ENCODE measurements at regions not wholly inside any gene's neighbourhood (a gene's known extent, or its start where the extent isn't known, plus 50 kb on each side); places are given as distances from the start of the nearest gene placed in this dataset.

- TF ChIP-seq FOXA3 (CRISPR knock-in tag; conservative IDR thresholded peaks at IDR 0.05 in 1 of 2, IDR thresholded peaks at IDR 0.05 in 1 of 2): peak; percentile 25 to 62; a peak in 2 of 4 replicates
- 0 out of 2 replicates have a peak, but pooled peaks have one; percentile 44 for TF ChIP-seq EP400 (IDR thresholded peaks at IDR 0.05)
- TF ChIP-seq HMG20A (CRISPR knock-in tag; conservative IDR thresholded peaks at IDR 0.05): 0 out of 2 replicates have a peak, but pooled peaks have one; percentile 54
- TF ChIP-seq KDM1A (IDR thresholded peaks at IDR 0.05): peak; percentile 94
- no peak for TF ChIP-seq RHOXF2B (CRISPR knock-in tag; conservative IDR thresholded peaks at IDR 0.05)
- no peak; the same call in 1 of the 2 replicates for TF ChIP-seq NR2C1 (IDR thresholded peaks at IDR 0.05)
- peak; percentile 68 for TF ChIP-seq NR2C1 (tag; IDR thresholded peaks at IDR 0.05)
- no peak for TF ChIP-seq DNMT1 (IDR thresholded peaks at IDR 0.05)
- TF ChIP-seq, protein P1, sequence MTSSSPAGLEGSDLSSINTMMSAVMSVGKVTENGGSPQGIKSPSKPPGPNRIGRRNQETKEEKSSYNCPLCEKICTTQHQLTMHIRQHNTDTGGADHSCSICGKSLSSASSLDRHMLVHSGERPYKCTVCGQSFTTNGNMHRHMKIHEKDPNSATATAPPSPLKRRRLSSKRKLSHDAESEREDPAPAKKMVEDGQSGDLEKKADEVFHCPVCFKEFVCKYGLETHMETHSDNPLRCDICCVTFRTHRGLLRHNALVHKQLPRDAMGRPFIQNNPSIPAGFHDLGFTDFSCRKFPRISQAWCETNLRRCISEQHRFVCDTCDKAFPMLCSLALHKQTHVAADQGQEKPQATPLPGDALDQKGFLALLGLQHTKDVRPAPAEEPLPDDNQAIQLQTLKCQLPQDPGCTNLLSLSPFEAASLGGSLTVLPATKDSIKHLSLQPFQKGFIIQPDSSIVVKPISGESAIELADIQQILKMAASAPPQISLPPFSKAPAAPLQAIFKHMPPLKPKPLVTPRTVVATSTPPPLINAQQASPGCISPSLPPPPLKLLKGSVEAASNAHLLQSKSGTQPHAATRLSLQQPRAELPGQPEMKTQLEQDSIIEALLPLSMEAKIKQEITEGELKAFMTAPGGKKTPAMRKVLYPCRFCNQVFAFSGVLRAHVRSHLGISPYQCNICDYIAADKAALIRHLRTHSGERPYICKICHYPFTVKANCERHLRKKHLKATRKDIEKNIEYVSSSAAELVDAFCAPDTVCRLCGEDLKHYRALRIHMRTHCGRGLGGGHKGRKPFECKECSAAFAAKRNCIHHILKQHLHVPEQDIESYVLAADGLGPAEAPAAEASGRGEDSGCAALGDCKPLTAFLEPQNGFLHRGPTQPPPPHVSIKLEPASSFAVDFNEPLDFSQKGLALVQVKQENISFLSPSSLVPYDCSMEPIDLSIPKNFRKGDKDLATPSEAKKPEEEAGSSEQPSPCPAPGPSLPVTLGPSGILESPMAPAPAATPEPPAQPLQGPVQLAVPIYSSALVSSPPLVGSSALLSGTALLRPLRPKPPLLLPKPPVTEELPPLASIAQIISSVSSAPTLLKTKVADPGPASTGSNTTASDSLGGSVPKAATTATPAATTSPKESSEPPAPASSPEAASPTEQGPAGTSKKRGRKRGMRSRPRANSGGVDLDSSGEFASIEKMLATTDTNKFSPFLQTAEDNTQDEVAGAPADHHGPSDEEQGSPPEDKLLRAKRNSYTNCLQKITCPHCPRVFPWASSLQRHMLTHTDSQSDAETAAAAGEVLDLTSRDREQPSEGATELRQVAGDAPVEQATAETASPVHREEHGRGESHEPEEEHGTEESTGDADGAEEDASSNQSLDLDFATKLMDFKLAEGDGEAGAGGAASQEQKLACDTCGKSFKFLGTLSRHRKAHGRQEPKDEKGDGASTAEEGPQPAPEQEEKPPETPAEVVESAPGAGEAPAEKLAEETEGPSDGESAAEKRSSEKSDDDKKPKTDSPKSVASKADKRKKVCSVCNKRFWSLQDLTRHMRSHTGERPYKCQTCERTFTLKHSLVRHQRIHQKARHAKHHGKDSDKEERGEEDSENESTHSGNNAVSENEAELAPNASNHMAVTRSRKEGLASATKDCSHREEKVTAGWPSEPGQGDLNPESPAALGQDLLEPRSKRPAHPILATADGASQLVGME (CRISPR knock-in tag; IDR thresholded peaks at IDR 0.05): 0 out of 2 replicates have a peak, but pooled peaks have one; percentile 67
- TF ChIP-seq RBFOX2 (IDR thresholded peaks at IDR 0.05; ENCODE audit: low read depth, low read length): no peak
- TF ChIP-seq CCNT2 (IDR thresholded peaks at IDR 0.05; ENCODE audit: borderline replicate concordance, extremely low read depth, insufficient read length, low read depth, low read length): peak; percentile 95
- TF ChIP-seq, protein P2, sequence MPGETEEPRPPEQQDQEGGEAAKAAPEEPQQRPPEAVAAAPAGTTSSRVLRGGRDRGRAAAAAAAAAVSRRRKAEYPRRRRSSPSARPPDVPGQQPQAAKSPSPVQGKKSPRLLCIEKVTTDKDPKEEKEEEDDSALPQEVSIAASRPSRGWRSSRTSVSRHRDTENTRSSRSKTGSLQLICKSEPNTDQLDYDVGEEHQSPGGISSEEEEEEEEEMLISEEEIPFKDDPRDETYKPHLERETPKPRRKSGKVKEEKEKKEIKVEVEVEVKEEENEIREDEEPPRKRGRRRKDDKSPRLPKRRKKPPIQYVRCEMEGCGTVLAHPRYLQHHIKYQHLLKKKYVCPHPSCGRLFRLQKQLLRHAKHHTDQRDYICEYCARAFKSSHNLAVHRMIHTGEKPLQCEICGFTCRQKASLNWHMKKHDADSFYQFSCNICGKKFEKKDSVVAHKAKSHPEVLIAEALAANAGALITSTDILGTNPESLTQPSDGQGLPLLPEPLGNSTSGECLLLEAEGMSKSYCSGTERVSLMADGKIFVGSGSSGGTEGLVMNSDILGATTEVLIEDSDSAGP (CRISPR knock-in tag; IDR thresholded peaks at IDR 0.05): no peak
- TF ChIP-seq MNT (conservative IDR thresholded peaks at IDR 0.05): peak in 1 of 2 experiments; percentile 71; a peak in 3 of 4 replicates
- TF ChIP-seq TAF9B (IDR thresholded peaks at IDR 0.05; ENCODE audit: partially characterized antibody): peak; percentile 65
- TF ChIP-seq ZNF395 (CRISPR knock-in tag; IDR thresholded peaks at IDR 0.05): peak; percentile 99
- peak; percentile 94 for TF ChIP-seq MEF2A (IDR thresholded peaks at IDR 0.05; ENCODE audit: control insufficient read depth, low read depth, low read length)
Observed at GRCh38 chr4:54571293-54572151, 86.2 kb upstream of the KIT start (continued).
